ENCODE measurements at regions not wholly inside any gene's neighbourhood (a gene's known extent, or its start where the extent isn't known, plus 50 kb on each side); places are given as distances from the start of the nearest gene placed in this dataset.

- TF ChIP-seq POLR2A (IDR thresholded peaks at IDR 0.05; ENCODE audit: control extremely low read depth in 1 of 2, low read depth in 2 of 2, low read length in 2 of 2) (no peak), RFX5 (IDR thresholded peaks at IDR 0.05; ENCODE audit: borderline replicate concordance, low read depth, low read length) (no peak), CTCF (IDR thresholded peaks at IDR 0.05; ENCODE audit: control extremely low read depth in 1 of 3, insufficient read depth in 1 of 3, low read depth in 1 of 3, low read length in 3 of 3) (no peak)
These were observed 132.0 kb upstream of the FSTL4 start for GRCh38 chr5:133744051-133744959.
